ENCODE measurements at regions not wholly inside any gene's neighbourhood (a gene's known extent, or its start where the extent isn't known, plus 50 kb on each side); places are given as distances from the start of the nearest gene placed in this dataset.

GRCh38 chr11:71368966-71369365 is 79.2 kb downstream of the DHCR7 start:
- TF ChIP-seq USF2 (IDR thresholded peaks at IDR 0.05; ENCODE audit: borderline replicate concordance, low read depth, low read length), result no peak
- no peak for TF ChIP-seq CTCF (IDR thresholded peaks at IDR 0.05)
- no peak for TF ChIP-seq RAD21 (IDR thresholded peaks at IDR 0.05; ENCODE audit: low read length)
- no peak for TF ChIP-seq REST (IDR thresholded peaks at IDR 0.05; ENCODE audit: low read depth, low read length)
- TF ChIP-seq FOXJ3 (CRISPR knock-in tag; IDR thresholded peaks at IDR 0.05), result no peak
- no peak for TF ChIP-seq MXI1 (IDR thresholded peaks at IDR 0.05; ENCODE audit: low read depth, low read length)
- no peak for TF ChIP-seq CHD2 (IDR thresholded peaks at IDR 0.05; ENCODE audit: low read length, partially characterized antibody)
- TF ChIP-seq TCF12 (IDR thresholded peaks at IDR 0.05), result no peak
- TF ChIP-seq POLR2AphosphoS5 (IDR thresholded peaks at IDR 0.05; ENCODE audit: low read depth, low read length), result no peak
- no peak for TF ChIP-seq JUND (IDR thresholded peaks at IDR 0.05)
- no peak for TF ChIP-seq IRF3 (IDR thresholded peaks at IDR 0.05; ENCODE audit: low read depth, low read length)
- no peak for TF ChIP-seq FOSL2 (IDR thresholded peaks at IDR 0.05; ENCODE audit: borderline replicate concordance, low read depth)
- TF ChIP-seq EP300 (IDR thresholded peaks at IDR 0.05; ENCODE audit: borderline replicate concordance in 1 of 2, low read depth in 1 of 2, low read length in 1 of 2), result no peak
- TF ChIP-seq MAX (IDR thresholded peaks at IDR 0.05; ENCODE audit: low read depth), result no peak

All from SK-N-SH (cell line).